WTC11 (cell line): ENCODE measurements at regions not wholly inside any gene's neighbourhood (a gene's known extent, or its start where the extent isn't known, plus 50 kb on each side); places are given as distances from the start of the nearest gene placed in this dataset.

Source experiments
- CREM ChIP-seq: sonication (generic); formaldehyde crosslinking; IDR thresholded peaks from 2 replicates; pipeline ENCODE4 v1.8.1; 2022; ENCODE audit warnings: mild to moderate bottlenecking, missing genetic modification reagents, moderate library complexity
- ELF4 ChIP-seq: sonication (generic); formaldehyde crosslinking; IDR thresholded peaks from 2 replicates; pipeline ENCODE4 v1.8.1; 2022; ENCODE audit warnings: low read depth, mild to moderate bottlenecking, moderate library complexity, missing genetic modification reagents
- JUN ChIP-seq: sonication (generic); formaldehyde crosslinking; IDR thresholded peaks from 2 replicates; pipeline ENCODE4 v1.8.0; 2023; ENCODE audit warnings: mild to moderate bottlenecking, missing genetic modification reagents
- KAT7 ChIP-seq: sonication (generic); formaldehyde crosslinking; IDR thresholded peaks from 2 replicates; pipeline ENCODE4 v1.8.1; 2023; ENCODE audit warnings: missing genetic modification reagents, mild to moderate bottlenecking, borderline replicate concordance
- NR2C2 ChIP-seq: sonication (generic); formaldehyde crosslinking; IDR thresholded peaks from 2 replicates; pipeline ENCODE4 v1.8.0; 2022; ENCODE audit warnings: mild to moderate bottlenecking, missing genetic modification reagents
- TCF7 ChIP-seq: sonication (generic); formaldehyde crosslinking; IDR thresholded peaks from 2 replicates; pipeline ENCODE4 v1.8.0; 2022; ENCODE audit warnings: mild to moderate bottlenecking, low read depth, missing genetic modification reagents, moderate library complexity
- TEAD4 ChIP-seq: sonication (generic); formaldehyde crosslinking; IDR thresholded peaks from 2 replicates; pipeline ENCODE4 v1.8.0; 2022; ENCODE audit warnings: mild to moderate bottlenecking, missing genetic modification reagents
- ZNF121 ChIP-seq: sonication (generic); formaldehyde crosslinking; IDR thresholded peaks from 2 replicates; pipeline ENCODE4 v1.8.0; 2023; ENCODE audit warnings: missing genetic modification reagents
- ZNF396 ChIP-seq: fragments of 250-450 bp; sonication (Bioruptor Pico); IDR thresholded peaks from 2 replicates; pipeline ENCODE4 v1.8.0; 2021; ENCODE audit warnings: mild to moderate bottlenecking, moderate library complexity, borderline replicate concordance
- TF ChIP-seq, protein P1 (sequence below): sonication (generic); formaldehyde crosslinking; IDR thresholded peaks from 2 replicates; pipeline ENCODE4 v1.8.1; 2023; ENCODE audit warnings: mild to moderate bottlenecking, missing genetic modification reagents, moderate library complexity
- TF ChIP-seq, protein P2 (sequence below): fragments of 200-600 bp; IDR thresholded peaks from 2 replicates; pipeline ENCODE4 v1.8.0; 2022; ENCODE audit warnings: antibody characterized with exemption
- TF ChIP-seq, protein P3 (sequence below): sonication (generic); formaldehyde crosslinking; IDR thresholded peaks from 2 replicates; pipeline ENCODE4 v1.8.0; 2023; ENCODE audit warnings: missing genetic modification reagents
- TF ChIP-seq, protein P4 (sequence below): sonication (generic); formaldehyde crosslinking; IDR thresholded peaks from 2 replicates; pipeline ENCODE4 v1.8.0; 2023; ENCODE audit warnings: missing genetic modification reagents, mild to moderate bottlenecking, borderline replicate concordance
- TF ChIP-seq, protein P5 (sequence below): sonication (generic); formaldehyde crosslinking; IDR thresholded peaks from 2 replicates; pipeline ENCODE4 v1.8.1; 2022; ENCODE audit warnings: low read depth, mild to moderate bottlenecking, moderate library complexity, missing genetic modification reagents, borderline replicate concordance

DNA sequence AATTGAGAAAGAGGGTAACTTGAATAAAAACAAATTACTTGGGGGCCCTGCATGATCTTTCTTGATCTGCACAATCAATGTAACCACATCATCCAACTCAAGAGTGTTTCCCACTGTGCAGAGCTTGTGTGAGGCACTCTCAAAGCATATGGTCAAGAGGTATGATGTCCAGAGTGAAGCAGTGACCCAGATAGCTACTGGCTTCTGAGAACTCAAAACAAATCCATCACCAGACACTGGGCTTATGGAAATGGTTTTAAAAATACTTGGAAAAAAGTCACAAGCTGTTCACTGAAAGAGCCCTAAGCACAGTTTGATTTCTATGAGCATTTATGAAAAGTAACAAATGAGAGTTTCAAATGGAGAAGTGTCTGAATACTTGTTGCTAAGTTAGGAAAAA lies 361.0 kb downstream of the GRXCR1 start:
- TF ChIP-seq, protein P1, sequence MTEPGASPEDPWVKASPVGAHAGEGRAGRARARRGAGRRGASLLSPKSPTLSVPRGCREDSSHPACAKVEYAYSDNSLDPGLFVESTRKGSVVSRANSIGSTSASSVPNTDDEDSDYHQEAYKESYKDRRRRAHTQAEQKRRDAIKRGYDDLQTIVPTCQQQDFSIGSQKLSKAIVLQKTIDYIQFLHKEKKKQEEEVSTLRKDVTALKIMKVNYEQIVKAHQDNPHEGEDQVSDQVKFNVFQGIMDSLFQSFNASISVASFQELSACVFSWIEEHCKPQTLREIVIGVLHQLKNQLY = no peak
- TF ChIP-seq TCF7 (CRISPR knock-in tag) = no peak
- TF ChIP-seq, protein P2, sequence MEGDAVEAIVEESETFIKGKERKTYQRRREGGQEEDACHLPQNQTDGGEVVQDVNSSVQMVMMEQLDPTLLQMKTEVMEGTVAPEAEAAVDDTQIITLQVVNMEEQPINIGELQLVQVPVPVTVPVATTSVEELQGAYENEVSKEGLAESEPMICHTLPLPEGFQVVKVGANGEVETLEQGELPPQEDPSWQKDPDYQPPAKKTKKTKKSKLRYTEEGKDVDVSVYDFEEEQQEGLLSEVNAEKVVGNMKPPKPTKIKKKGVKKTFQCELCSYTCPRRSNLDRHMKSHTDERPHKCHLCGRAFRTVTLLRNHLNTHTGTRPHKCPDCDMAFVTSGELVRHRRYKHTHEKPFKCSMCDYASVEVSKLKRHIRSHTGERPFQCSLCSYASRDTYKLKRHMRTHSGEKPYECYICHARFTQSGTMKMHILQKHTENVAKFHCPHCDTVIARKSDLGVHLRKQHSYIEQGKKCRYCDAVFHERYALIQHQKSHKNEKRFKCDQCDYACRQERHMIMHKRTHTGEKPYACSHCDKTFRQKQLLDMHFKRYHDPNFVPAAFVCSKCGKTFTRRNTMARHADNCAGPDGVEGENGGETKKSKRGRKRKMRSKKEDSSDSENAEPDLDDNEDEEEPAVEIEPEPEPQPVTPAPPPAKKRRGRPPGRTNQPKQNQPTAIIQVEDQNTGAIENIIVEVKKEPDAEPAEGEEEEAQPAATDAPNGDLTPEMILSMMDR = no peak
- TF ChIP-seq, protein P3, sequence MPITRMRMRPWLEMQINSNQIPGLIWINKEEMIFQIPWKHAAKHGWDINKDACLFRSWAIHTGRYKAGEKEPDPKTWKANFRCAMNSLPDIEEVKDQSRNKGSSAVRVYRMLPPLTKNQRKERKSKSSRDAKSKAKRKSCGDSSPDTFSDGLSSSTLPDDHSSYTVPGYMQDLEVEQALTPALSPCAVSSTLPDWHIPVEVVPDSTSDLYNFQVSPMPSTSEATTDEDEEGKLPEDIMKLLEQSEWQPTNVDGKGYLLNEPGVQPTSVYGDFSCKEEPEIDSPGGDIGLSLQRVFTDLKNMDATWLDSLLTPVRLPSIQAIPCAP (CRISPR knock-in tag) = no peak
- no peak for TF ChIP-seq TEAD4 (CRISPR knock-in tag)
- TF ChIP-seq, protein P4, sequence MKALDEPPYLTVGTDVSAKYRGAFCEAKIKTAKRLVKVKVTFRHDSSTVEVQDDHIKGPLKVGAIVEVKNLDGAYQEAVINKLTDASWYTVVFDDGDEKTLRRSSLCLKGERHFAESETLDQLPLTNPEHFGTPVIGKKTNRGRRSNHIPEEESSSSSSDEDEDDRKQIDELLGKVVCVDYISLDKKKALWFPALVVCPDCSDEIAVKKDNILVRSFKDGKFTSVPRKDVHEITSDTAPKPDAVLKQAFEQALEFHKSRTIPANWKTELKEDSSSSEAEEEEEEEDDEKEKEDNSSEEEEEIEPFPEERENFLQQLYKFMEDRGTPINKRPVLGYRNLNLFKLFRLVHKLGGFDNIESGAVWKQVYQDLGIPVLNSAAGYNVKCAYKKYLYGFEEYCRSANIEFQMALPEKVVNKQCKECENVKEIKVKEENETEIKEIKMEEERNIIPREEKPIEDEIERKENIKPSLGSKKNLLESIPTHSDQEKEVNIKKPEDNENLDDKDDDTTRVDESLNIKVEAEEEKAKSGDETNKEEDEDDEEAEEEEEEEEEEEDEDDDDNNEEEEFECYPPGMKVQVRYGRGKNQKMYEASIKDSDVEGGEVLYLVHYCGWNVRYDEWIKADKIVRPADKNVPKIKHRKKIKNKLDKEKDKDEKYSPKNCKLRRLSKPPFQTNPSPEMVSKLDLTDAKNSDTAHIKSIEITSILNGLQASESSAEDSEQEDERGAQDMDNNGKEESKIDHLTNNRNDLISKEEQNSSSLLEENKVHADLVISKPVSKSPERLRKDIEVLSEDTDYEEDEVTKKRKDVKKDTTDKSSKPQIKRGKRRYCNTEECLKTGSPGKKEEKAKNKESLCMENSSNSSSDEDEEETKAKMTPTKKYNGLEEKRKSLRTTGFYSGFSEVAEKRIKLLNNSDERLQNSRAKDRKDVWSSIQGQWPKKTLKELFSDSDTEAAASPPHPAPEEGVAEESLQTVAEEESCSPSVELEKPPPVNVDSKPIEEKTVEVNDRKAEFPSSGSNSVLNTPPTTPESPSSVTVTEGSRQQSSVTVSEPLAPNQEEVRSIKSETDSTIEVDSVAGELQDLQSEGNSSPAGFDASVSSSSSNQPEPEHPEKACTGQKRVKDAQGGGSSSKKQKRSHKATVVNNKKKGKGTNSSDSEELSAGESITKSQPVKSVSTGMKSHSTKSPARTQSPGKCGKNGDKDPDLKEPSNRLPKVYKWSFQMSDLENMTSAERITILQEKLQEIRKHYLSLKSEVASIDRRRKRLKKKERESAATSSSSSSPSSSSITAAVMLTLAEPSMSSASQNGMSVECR (CRISPR knock-in tag) = no peak
- TF ChIP-seq JUN = no peak
- no peak for TF ChIP-seq ZNF121
- no peak for TF ChIP-seq ZNF396 (CRISPR knock-in tag)
- TF ChIP-seq, protein P5, sequence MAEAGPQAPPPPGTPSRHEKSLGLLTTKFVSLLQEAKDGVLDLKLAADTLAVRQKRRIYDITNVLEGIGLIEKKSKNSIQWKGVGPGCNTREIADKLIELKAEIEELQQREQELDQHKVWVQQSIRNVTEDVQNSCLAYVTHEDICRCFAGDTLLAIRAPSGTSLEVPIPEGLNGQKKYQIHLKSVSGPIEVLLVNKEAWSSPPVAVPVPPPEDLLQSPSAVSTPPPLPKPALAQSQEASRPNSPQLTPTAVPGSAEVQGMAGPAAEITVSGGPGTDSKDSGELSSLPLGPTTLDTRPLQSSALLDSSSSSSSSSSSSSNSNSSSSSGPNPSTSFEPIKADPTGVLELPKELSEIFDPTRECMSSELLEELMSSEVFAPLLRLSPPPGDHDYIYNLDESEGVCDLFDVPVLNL (CRISPR knock-in tag) = no peak
- no peak for TF ChIP-seq CREM (CRISPR knock-in tag)
- no peak for TF ChIP-seq KAT7 (CRISPR knock-in tag)
- no peak for TF ChIP-seq ELF4 (CRISPR knock-in tag)
- no peak for TF ChIP-seq NR2C2 (CRISPR knock-in tag)
